GM12878 (cell line): ENCODE measurements at regions not wholly inside any gene's neighbourhood (a gene's known extent, or its start where the extent isn't known, plus 50 kb on each side); places are given as distances from the start of the nearest gene placed in this dataset.

Source experiments
- CREM ChIP-seq: IDR thresholded peaks from 2 replicates; pipeline ENCODE4 v1.6.1; 2014; ENCODE audit warnings: antibody characterized with exemption, low read depth
- MYB ChIP-seq: fragments of 150-350 bp; IDR thresholded peaks from 2 replicates; pipeline ENCODE4 v1.6.1; 2014; ENCODE audit warnings: mild to moderate bottlenecking, low read depth, low read length, borderline replicate concordance
- TCF3 ChIP-seq: IDR thresholded peaks from 2 replicates; pipeline ENCODE4 v1.6.1; 2012; ENCODE audit warnings: low read depth, mild to moderate bottlenecking, low read length, borderline replicate concordance; ENCODE audit not compliant: insufficient read depth
- TF ChIP-seq, protein P1 (sequence below), 3 experiments: IDR thresholded peaks in 2 of 3; conservative IDR thresholded peaks in 1 of 3; 2 replicates each; pipeline ENCODE4 v1.5.1; 2011; ENCODE audit warnings: low read depth in 3 of 3, low read length in 3 of 3, mild to moderate bottlenecking in 3 of 3, control low read depth in 2 of 3, moderate library complexity in 2 of 3, inconsistent platforms in 1 of 3, mixed read lengths in 1 of 3; ENCODE audit not compliant: control insufficient read depth in 2 of 3, insufficient read depth in 1 of 3; ENCODE audit errors: extremely low read depth in 1 of 3
- TF ChIP-seq, protein P2 (sequence below): fragments of 450-650 bp; IDR thresholded peaks from 2 replicates; pipeline ENCODE4 v1.6.1; 2018; ENCODE audit warnings: mild to moderate bottlenecking, low read depth, moderate library complexity; ENCODE audit not compliant: partially characterized antibody

DNA sequence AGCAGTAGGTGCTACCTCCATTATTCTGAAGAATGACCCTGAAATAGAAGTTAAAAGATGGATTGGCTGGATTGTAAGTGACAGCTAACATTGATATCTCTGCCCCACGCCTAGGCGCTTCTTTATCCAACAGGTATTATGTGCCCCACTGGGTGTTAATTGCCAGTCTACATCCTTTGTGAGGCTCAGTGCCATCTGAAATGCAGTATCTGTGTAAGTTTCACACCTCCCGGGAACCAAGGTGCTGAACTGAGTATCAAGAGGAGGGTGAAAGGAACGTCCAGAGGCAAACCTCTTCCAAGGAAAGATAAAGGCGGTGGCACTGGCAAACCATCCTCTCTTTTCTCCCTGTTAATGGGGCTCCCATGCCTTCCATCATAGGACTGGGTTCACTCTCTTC is 181.1 kb upstream of the UBL3 start:
- TF ChIP-seq MYB (no peak), TCF3 (no peak), CREM (no peak)
- TF ChIP-seq, protein P1, sequence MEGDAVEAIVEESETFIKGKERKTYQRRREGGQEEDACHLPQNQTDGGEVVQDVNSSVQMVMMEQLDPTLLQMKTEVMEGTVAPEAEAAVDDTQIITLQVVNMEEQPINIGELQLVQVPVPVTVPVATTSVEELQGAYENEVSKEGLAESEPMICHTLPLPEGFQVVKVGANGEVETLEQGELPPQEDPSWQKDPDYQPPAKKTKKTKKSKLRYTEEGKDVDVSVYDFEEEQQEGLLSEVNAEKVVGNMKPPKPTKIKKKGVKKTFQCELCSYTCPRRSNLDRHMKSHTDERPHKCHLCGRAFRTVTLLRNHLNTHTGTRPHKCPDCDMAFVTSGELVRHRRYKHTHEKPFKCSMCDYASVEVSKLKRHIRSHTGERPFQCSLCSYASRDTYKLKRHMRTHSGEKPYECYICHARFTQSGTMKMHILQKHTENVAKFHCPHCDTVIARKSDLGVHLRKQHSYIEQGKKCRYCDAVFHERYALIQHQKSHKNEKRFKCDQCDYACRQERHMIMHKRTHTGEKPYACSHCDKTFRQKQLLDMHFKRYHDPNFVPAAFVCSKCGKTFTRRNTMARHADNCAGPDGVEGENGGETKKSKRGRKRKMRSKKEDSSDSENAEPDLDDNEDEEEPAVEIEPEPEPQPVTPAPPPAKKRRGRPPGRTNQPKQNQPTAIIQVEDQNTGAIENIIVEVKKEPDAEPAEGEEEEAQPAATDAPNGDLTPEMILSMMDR (IDR thresholded peaks at IDR 0.05 in 2 of 3, conservative IDR thresholded peaks at IDR 0.05 in 1 of 3; ENCODE audit: control insufficient read depth in 2 of 3, extremely low read depth in 1 of 3, insufficient read depth in 1 of 3, low read depth in 3 of 3, low read length in 3 of 3) = no peak
- TF ChIP-seq, protein P2, sequence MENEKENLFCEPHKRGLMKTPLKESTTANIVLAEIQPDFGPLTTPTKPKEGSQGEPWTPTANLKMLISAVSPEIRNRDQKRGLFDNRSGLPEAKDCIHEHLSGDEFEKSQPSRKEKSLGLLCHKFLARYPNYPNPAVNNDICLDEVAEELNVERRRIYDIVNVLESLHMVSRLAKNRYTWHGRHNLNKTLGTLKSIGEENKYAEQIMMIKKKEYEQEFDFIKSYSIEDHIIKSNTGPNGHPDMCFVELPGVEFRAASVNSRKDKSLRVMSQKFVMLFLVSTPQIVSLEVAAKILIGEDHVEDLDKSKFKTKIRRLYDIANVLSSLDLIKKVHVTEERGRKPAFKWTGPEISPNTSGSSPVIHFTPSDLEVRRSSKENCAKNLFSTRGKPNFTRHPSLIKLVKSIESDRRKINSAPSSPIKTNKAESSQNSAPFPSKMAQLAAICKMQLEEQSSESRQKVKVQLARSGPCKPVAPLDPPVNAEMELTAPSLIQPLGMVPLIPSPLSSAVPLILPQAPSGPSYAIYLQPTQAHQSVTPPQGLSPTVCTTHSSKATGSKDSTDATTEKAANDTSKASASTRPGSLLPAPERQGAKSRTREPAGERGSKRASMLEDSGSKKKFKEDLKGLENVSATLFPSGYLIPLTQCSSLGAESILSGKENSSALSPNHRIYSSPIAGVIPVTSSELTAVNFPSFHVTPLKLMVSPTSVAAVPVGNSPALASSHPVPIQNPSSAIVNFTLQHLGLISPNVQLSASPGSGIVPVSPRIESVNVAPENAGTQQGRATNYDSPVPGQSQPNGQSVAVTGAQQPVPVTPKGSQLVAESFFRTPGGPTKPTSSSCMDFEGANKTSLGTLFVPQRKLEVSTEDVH = no peak
